Hematopoietic multipotent progenitor cell treated with erythropoietin and hydrocortisone succinate and interleukin-3 and kit ligand, for 17 days (in vitro differentiated cells): ENCODE measurements at regions not wholly inside any gene's neighbourhood (a gene's known extent, or its start where the extent isn't known, plus 50 kb on each side); places are given as distances from the start of the nearest gene placed in this dataset.

ENCODE experiments used
- DNase-seq: peaks from one replicate; pipeline ENCODE4 v3.0.0-alpha.2; 2015; ENCODE audit warnings: low spot score

DNA sequence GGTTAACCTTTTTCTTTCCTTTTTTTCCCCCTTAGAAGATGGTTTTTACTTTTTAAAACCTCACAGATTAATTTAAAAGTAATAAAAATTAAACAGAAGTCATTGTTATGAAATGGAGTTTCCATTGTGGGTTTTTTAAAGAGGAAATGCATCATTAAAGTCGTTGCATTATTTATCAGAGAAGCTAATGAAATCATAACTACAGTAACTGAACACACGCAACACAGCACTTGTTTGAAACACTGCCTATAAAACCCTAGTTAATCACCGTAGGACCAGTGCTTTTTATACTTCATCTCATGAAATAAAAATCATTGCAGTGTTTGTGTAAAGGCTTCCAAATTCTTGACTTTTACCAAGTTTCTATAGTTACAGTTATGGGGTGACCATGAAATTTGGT is 82.4 kb upstream of the NTRK2 start:
- DNase-seq = no peak

DNA sequence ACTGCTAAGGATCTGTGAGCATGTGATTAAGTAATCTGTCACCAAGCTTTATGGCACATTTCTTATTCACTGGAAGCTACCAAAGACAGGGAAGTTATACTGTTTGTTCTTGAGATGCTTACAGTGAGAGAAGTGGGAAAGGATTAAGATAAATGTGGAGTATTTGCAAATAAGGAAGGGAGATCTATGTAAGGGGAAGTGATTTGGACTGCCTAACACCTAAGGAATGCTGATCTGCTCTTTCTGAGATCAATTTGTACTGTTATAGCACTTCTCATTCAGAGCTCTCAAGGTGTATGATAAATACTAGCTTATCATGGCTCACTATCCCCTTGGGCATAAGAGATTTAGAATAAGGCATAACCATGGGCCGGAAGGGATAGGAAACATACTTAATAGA is 80.0 kb upstream of the NTRK2 start:
- DNase-seq = no peak

DNA sequence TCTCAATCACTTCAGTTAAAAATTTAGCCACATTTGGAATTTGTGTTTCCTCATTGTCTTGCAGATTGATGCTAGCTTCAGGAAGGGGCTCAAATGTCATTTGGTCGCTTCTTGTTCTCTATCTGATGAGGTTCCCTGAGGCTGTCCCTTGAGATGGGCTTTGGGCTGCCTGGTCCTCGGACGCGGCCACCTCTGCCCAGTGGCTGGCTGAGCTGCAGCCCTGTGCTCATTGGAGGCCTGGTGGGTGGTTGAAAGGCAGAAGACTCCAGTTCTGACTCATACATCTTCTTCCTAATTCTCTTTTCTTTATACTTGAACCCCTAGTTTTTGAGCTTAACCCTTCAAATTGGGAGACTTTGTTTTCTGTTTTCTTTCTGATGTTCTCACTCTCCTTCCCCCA is 78.8 kb upstream of the NTRK2 start:
- no peak for DNase-seq

DNA sequence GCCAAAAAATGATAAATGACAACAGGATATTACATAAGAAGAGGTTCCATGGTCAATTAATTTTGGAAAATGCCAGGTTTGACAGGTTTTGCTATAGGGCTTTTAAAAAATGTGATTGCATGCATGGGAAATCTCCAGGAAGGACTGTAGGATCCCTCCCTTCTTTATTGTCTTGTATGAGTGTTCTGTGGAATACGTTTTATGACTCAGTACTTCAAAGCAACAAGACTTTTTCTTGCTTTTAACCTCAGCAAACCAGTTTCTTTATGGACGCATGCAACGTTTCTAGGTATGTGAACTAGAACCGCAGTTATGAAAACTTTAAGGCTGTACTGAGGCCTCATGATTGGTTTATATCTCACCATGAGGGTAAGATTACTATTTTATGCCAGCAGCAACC is 76.6 kb upstream of the NTRK2 start:
- no peak for DNase-seq

DNA sequence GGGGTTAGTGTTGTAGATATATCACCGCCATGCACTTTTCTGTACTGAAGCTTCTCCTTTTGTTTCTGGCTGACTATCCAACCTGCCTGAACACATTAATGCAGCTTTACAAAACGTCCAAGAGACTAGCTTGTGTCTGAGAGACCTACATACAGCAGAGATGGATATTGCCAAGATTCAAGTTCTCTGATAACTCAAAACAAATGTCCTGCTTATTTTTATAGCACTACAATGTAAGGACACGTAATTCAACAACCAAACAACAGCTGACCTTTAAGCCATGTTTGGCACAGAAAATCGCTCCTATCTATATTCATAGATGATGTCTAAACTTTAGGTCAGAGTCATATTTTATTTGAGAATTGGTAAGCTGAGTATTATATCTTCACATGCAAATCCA is 76.2 kb upstream of the NTRK2 start:
- no peak for DNase-seq

DNA sequence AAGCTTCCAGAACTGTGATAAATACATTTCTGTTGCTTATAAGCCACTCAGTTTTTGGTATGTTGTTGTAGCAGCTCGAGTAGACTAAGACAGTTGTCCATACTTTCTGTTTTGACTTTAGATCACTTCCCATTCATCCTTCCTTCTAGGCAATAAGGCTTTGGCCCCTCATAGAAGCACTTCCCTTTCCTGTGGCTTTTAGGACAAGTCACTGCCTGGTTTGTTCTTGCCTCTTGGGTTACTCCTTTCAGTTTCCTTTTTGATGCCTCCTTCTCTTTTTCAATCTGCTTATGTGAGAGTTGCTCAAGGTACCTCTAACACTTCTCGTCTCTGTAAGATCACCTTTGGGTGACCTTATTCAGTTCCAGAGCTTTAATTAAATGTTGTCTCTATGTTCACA is 72.4 kb upstream of the NTRK2 start:
- DNase-seq = no peak

DNA sequence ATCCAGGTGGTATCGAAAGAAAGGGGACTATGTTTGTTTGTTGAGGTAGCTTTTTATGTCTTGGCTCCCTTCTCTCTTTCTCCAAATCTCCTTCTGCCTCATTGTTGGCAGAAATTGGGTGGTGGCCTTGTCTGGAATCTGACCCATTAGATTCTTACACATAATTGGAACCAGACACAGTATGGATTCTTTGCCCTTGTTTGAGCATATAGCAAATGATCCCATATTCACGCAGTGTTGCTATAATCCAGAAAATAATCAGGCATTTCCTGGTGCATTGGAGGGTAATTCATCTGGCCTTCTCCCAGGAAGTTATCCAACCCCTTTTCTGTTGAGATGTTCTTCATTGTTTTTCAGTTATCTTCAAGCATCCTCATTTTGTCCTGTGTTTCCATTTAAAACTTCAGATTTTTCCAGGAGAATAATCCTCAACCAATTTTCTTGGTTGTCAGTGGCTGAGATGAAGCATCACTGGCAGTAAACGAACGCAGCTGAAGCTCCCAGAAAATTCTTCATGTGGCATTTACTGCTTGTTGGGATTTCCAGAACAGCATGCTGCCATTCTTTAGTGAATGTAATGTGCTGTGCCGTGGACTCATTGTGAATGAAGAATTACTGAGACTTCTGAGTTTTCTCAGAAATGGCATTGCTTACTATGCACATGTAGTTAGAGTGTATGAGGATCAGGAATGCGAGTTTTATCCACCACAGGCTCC is 70.5 kb upstream of the NTRK2 start:
- no peak for DNase-seq

DNA sequence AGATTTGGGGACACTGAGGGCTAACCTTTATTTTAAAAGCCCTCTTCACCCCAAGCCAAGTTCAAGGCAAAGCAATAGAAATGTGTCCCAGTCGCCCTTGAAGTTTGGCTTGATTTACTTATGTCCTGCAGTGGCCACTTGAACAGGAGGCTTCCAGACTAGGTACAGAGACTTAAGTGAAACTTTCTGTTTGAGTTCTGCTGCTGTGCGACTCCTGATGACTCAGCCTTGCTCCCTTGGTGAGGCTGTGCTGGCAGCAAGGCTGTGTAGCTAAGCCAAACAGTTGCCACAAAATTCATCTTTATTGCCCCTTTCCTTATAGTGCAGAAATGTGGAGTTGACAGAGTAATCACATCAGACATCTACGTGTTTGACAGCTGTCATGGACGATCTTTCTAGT is 68.8 kb upstream of the NTRK2 start:
- no peak for DNase-seq

DNA sequence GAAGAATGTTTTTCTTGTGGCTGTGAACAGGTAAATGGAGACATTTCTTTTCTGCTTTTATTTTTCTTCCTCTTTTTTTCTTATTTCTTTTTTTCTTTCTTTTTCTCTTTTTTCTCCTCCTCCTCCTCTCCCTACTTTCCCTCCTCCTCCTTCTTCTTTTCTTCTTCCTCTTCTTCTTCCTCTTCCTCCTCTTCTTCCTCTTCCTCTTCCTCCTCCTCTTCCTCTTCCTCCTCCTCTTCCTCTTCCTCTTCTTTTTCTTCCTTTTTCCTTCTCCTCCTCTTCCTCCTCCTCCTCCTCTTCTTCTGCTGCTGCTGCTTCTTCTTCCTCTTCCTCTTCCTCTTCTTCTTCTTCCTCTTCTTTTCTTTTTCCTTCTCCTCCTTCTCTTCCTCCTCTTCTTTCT is 65.3 kb upstream of the NTRK2 start:
- DNase-seq = no peak

DNA sequence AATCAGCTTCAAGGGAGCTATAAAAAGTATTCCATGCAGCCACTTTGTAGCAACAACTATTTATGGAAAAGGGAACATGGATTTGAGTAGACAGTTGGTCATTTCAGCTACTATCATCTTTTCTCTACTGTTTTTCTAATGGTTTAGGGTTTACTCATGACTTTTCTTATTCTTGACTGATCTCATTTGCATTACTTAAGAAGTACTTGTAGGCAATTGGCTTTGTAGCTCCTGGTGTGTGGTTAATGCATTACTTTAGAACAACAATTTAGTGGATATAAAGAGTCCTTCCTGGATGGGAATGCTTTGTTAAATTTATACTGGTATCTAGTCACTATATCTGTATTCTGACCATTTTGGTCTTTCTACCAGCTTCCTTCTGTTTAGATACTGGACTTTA is 59.8 kb upstream of the NTRK2 start:
- no peak for DNase-seq

DNA sequence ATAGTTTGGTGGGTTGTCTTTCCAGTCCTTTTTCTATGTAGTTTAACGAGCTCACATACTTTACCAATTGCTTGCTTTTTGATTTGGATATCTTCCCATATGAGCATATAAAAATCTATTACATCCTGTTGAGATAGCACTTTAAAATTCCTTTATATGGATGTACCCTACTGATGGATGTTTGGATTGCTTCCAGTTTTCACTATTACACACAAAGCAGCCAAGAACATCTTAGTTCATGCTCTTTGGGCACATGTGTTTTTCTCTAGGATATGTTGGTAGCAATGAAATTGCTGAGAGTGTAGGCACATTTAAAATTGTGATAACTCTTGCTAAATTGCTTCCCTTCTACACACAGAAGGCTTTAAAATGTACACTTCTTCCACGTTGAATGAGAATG is 56.1 kb upstream of the NTRK2 start:
- no peak for DNase-seq

DNA sequence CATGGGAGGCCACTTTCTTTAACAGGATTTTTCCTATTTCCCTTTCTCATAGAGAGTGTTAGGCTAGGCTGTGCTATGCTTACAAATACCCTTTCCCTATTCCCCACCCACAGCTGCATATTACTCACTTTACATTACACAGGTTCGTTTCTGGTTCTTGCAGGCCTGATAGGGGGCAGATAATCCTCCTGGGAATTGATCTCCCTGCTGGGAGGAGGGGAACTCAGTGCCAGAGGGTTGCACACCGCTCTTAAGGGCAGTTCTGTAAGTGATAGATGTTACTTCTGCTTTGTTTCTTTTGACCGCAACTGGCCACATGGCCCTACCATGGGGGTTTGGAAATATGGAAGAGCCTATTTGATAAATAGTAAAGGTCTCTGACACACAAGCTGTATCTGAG is 54.0 kb upstream of the NTRK2 start:
- DNase-seq = no peak

DNA sequence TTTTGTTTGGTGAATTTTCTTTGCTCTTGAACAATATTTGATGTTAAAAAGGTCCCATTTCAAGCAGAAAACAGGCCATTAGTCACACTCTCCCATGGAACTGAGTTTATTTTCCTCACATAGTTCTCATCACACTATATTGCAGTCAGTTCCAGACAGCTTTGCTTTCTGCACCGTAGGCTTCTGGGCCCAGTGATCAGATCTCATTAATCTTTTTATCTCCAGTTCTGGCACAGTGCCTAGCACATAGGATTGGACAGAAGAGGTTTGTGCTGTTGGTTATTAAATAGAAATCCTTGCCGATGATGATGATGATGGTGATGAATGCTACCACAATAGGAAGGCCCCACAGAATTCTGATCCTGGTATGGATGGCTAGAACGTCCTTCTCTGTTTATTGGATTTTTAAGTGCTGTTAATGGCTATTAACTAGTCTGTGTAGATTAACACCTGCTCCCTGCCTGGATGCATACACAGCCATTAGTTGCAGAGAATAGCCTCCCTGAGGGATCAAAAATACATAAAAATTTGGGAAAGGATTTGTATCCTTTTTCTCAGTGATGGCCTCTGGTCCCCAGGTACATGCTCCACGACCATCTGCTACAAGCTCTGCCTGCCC is 52.0 kb upstream of the NTRK2 start:
- DNase-seq = no peak
